DMS53 (cell line): ENCODE measurements at regions not wholly inside any gene's neighbourhood (a gene's known extent, or its start where the extent isn't known, plus 50 kb on each side); places are given as distances from the start of the nearest gene placed in this dataset.
A peak's percentile ranks its signal among the peaks of the same experiment; 100 is the strongest.

Source experiments
- DNase-seq: peaks from one replicate; lab custom pipeline; 2025; lab: John Stamatoyannopoulos, UW

DNA sequence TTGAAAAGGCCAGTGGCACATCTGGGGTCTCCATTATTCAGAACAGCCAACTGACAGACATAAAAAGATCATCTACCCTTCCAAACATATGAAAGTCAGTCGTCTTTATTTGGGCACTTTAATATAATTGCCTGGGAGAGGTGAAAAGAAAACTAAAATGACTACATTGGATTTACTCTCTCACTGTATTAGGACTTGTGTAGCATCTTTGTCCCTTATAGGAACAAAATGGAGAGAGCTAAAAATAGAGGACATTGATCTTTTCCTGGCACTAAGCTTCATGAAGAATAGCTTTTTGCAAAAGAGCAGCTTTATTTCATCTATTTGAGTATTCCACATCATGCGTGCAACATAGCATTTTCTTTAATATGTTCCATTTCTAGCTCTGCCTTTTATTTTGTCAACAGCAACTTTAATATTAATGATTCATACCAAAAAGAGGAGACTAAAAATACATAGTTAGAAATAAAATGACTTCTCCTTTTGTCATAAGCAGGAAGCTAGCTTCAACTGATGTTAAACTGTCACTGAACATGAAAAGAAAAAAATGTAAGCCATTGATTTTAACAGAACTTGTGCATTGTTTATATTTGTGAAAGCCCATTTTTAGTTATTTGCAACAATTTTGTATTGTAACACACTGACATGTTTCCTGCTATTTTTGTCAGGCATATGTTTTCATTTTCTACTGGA is 254.6 kb downstream of the SEC23A start:
- no peak for DNase-seq

DNA sequence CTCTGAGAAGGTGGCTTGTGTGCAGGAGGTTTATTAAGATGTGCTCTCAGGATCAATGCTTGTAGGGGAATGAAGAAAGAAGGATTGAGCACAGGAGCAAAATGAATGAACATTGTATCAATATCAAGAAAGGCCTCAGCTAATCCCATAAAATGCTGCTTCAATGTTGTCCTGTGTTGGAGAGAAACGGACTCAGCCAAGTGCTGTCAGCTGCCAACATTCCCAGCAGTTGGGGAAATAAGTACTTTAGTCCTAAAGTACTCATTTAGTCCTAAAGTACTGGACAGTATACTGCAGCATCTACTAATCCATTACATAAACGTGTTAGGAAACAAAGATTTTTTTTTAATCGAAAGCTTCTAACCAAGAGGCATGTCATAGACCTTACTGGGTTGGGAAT is 255.9 kb downstream of the SEC23A start:
- no peak for DNase-seq

DNA sequence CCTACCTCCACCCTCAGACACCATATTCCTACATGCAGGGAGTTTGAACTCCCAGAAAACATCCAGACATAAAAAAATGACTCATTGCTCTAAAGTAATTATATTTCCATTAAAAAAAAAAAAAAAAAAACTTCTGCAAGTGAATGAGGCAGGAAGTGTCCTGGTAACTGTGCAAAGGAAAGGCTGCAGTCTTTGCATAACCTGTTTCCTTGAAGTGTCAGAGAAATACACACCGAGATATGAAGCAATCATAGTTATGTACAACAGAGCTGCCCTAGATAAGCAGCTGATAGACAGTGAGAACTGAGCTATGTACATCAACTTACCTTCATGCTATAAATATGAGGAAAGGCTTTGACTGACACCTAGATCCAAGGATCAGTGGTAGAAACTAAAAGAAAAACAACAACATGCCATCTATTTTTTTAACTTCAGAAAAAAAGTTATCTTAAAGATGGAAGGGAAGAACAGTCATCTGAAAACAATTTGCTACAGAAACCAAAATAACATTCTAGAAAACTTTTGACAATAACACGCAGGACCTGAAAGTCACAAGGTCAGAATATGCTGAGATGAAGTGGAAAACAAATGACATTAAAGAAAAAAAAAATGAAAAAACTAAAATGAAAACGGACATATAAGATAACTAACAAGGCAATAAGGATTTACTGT is 263.2 kb downstream of the SEC23A start:
- DNase-seq, result peak; percentile 2

GRCh38 chr14:38838979-38839323 is 264.1 kb downstream of the SEC23A start:
- DNase-seq, result no peak

DNA sequence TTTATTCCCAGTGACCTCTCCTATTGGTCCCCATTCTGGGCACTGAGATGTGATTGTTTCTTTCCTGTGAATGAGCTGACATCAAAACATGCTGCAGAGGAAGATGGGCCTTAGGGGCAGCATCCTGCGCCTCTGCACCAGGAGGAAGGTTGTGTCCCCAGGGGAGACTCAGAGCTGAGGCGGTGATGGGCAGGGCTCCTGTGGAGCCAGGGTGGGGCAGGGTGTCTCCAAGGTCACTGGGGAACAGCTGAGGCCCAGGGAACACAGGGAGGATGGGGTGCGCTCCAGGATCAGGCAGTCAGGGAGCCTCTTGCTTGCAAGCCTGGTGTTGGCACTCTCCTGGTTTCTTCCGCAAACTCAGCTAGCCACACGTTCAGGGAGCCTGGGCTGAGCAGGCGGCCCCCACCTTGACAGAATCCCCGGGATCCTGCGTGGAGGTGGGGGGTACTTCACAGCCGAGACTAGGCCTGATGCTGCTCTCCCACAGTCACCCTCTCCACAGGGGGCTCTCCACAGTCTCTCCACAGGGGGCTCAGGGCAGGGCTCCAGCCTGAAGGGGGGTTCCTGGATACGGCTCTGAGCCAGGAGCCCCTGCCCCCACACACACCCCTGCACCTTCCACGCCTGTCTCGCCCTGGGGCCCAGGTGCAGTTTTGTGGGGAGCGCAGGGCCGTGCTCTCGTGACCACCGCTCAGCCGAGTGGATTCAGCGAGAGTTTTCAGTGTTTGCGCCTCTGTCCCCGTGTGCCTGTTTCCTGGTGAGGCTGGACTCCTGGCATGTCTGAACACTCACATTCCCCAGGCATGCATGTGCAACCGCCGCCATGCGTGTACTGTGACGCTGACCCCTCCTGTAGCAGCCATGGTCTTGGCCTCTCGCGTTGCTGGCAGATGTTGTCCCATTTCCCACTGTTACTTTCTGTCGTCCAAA is 264.7 kb downstream of the SEC23A start:
- DNase-seq, result no peak

DNA sequence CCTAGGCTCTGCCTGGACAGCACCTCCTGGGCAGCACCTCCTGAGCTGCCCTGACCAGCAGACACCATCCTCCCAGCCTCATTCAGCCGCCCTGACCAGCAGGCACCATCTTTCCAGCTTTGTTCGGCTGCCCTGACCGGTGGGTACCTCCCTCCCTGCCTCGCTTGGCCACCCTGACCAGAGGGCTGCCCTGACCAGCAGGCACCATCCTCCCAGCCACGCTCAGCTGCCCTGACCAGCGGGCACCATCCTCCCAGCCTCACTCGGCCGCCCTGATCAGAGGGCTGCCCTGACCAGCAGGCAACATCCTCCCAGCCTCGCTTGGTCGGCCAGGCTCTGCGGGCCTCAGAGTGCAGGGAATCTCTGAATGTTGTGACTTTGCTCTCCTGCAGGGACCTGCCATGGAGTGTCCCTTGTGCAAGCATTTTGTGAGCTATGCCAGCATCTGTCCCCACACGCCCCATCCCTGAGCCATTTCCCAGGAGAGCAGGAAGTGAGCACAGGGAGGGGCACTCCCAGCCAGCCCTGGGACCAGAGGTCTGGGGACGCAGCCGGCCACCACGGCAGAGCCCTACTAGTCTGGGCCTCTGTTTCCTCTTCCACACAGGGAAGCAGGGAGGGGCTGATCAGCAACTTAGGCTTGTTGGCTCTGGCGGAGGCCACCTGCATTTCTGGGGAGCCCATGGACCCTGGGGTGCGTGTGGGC is 265.5 kb downstream of the SEC23A start:
- no peak for DNase-seq

GRCh38 chr14:38836539-38836938 is 266.5 kb downstream of the SEC23A start:
- no peak for DNase-seq

DNA sequence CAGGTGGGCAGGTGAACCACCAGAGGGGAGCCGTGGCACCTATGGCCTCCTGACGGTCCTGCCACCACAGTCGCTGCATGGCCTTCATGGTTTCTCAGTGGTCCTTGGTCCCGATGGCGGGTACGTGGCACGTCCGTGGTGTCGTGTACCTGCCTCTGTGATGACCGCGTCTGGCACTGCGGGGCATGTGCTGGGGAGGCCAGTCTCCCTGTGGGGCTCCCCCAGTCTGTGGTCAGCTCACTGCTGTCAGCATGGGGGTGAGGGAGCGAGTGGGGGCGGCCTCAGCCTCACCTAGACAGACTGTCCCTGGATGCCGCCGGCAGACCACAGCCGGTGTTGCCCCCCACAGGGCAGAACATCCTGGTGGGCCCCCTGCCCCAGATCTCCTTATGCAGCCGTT is 267.2 kb downstream of the SEC23A start:
- no peak for DNase-seq

DNA sequence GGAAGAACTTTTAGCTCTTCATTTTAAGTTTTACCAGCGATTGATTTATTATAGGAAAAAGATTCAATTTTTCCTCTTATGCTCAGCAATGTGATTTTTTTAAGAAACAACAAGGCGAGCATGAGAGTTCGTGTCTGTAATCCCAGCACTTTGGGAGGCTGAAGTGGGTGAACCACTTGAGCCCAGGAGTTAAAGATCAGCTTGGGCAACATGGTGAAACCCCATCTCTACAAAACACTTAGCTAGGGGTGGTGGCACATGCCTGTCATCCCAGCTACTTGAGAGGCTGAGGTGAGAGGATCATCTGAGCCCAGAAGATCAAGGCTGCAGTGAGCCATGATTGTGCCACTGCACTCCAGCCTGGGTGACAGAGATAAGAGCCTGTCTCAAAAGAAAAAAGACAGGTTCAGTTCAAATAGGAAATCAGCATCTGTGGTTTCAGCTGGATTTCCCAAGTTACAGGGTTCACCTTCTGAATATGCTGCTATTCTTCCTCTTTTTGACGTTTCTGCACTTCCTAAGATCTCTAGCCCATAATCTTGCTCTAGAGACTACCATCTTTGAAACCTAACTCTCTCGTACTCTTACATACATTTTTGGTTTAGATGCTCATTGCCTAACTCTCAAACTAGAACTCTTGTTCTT is 274.7 kb downstream of the SEC23A start:
- no peak for DNase-seq

DNA sequence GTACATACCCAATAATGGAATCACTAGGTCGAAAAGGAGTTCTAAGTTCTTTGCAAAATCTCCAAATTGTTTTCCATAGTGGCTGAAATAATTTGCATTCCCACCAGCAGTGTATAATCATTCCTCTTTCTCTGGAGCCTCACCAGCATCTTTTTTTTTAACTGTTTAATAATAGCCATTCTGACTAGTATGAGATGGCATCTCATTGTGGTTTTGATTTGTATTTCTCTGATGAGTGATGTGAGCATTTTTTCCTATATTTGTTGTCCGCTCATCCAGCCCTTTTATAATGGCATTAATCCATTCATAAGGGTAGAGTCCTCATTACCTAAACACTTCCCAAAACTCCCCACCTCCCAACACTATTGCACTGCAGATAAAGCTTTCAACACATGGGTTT is 278.3 kb downstream of the SEC23A start:
- DNase-seq, result no peak

DNA sequence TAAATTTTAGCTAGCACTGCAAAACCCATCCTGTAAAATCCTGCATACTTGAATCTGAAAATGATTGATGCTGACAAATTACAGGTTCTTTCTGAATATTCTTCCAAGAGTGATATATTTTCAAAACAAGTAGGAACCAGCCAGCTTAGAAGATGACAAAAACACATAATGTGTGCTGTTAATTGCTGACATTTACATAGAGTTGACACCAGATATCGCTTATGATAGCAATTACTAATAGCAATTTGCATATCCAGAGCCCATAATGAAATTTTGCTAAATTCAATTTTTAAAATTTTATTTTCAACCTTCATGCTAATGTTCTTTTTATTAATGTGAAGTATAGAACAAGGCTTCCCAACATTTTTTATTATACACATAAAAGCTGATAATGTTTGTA is 284.5 kb downstream of the SEC23A start:
- DNase-seq, result no peak

DNA sequence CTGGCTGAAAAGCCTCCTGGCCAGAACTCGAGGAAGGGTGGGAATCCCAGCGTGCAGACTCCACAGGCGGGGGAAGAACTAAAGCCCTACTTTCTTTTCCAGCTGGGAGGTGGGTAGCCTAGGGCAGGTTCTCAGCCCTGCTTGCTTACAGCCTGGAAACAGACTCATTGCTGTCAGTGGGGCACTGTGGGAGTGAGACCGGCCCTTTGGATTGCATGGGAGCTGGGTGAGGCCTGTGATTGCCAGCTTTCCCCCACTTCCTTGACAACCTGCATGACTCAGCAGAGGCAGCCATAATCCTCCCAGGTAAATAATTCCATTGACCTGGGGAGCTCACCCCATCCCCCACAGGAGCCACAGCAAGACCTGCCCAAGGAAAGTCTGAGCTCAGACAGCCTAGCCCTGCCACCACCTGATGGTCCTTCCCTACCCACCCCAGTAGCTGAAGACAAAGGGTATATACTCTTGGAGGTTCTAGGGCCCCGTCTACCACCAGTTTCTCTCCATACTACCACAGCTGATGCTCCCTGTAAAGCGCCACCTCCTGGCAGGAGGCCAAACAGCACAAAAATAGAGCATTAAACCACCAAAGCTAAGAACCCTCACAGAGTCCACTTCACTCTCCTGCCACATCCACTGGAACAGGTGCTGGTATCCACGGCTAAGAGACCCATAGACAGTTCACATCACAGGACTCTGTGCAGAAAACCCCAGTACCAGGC is 294.1 kb downstream of the SEC23A start:
- DNase-seq, result peak; percentile 67

DNA sequence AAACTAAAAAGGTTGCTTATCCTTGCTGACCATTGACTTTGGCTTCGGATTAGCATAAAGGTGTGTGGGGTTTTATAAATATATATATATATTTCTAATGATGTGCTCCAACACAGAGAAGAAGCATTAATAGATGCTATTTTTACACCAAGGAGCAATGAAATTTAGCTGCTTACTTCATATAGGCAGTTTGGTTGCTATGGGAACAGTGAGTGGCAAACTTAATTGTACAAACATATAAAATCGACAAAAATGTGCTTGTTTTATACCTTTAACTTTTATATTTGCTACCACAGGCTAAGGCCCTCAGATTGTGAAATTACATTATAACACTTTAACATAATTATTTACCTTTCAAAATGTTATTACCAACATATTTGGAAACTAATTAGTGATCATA is 303.4 kb downstream of the SEC23A start:
- DNase-seq, result peak; percentile 6

DNA sequence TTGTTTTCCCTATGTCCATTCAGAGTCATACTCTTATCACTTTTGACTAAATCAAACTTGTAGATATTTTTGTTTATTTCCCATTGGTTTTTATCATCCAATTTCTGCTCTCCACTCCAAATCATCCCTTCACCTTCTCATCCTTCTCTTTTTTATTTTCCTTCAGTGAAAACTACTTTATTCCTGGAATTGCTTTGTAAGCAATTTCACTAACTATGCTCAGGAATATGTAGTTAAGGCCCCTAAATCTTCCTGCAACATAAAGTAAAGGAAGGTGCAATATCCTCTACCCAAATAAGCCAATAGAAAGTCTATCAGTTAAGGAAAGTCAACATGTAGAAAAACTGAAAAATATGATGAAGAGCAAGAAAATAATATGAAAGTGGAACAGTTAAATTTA is 308.4 kb downstream of the SEC23A start:
- DNase-seq, result no peak

GRCh38 chr14:38791862-38792261 is 311.2 kb downstream of the SEC23A start:
- DNase-seq, result no peak

DNA sequence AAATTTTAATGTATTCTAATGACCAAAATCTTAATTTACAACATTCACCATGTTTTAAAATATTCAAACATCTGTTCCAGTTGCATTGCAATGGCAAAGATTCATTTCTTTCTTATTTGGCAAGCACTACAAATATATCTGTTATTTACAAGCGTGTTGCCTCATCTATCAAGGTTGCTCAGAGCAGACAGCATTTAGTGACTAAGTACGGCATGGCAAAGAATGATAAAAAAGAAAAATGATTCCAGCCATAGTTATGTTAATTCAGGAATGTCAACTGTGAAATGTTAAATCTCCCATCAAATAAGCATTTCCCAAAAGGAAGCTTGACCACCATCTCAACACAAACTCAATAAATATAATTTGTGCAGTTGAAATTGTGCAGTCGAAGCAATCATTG is 312.1 kb downstream of the SEC23A start:
- DNase-seq, result no peak

- DNase-seq, result no peak
Observed at GRCh38 chr14:38789805-38790204, 313.2 kb downstream of the SEC23A start.

DNA sequence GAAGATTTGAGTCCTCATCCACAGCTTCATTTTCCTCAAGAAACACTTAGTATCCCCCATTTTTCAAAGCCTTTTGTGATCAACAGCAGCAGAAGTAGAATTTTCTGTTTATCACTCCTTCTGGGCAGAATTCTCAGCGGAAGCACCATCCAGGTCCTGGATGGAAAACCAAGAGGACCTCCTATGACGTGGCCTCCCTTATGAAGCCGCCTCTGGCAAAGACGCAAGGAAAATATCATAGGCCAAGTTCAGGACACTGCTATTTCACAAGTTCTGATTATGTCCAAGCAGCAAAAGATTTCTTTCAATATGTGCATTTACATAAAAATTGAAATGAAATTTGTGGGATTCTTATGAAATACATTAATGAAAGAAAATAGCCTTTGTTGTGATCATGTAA is 315.0 kb downstream of the SEC23A start:
- no peak for DNase-seq

GRCh38 chr14:38786921-38787320 is 316.1 kb downstream of the SEC23A start:
- DNase-seq, result no peak

- no peak for DNase-seq
Observed at GRCh38 chr14:38777401-38777800, 325.6 kb downstream of the SEC23A start.

GRCh38 chr14:38775986-38776385 is 327.0 kb downstream of the SEC23A start:
- DNase-seq, result no peak
